ENCODE measurements at regions not wholly inside any gene's neighbourhood (a gene's known extent, or its start where the extent isn't known, plus 50 kb on each side); places are given as distances from the start of the nearest gene placed in this dataset.
A peak's percentile ranks its signal among the peaks of the same experiment; 100 is the strongest.
"Not testable (repeated sequence)": the region's sequence is repeated elsewhere in the genome, so short reads cannot be mapped to it uniquely, and the experiment has no call there.

- DNase-seq (ENCODE audit: low read depth, low spot score) = peak; percentile 48
- in situ Hi-C loops (cut with HindIII; ENCODE audit: low pct_unique_long_range_greater_than_20kb, low sequenced_read_pairs) = no loop called here
Observed at GRCh38 chr16:23013484-23013883, 135.8 kb downstream of the USP31 start.

- in situ Hi-C loops (cut with HindIII; ENCODE audit: low pct_unique_long_range_greater_than_20kb, low sequenced_read_pairs) = no loop called here
- no peak for DNase-seq (ENCODE audit: low read depth, low spot score)
Observed at GRCh38 chr16:23009075-23009474, 140.2 kb downstream of the USP31 start.

GRCh38 chr16:23008041-23008440 lies 141.2 kb downstream of the USP31 start:
- DNase-seq (ENCODE audit: low read depth, low spot score) = no peak
- in situ Hi-C loops (cut with HindIII; ENCODE audit: low pct_unique_long_range_greater_than_20kb, low sequenced_read_pairs) = no loop called here

GRCh38 chr16:23006380-23006779 lies 142.9 kb downstream of the USP31 start:
- in situ Hi-C loops (cut with HindIII; ENCODE audit: low pct_unique_long_range_greater_than_20kb, low sequenced_read_pairs) = no loop called here
- no peak for DNase-seq (ENCODE audit: low read depth, low spot score)

- no peak for DNase-seq (ENCODE audit: low read depth, low spot score)
- in situ Hi-C loops (cut with HindIII; ENCODE audit: low pct_unique_long_range_greater_than_20kb, low sequenced_read_pairs) = no loop called here
Observed at GRCh38 chr16:23005951-23006350, 143.3 kb downstream of the USP31 start.

- in situ Hi-C loops (cut with HindIII; ENCODE audit: low pct_unique_long_range_greater_than_20kb, low sequenced_read_pairs) = no loop called here
- DNase-seq (ENCODE audit: low read depth, low spot score) = no peak
Observed at GRCh38 chr16:22989598-22989997, 159.7 kb downstream of the USP31 start.

GRCh38 chr16:22983614-22984013 lies 165.6 kb downstream of the USP31 start:
- in situ Hi-C loops (cut with HindIII; ENCODE audit: low pct_unique_long_range_greater_than_20kb, low sequenced_read_pairs) = no loop called here

GRCh38 chr16:22980514-22980913 lies 166.6 kb downstream of the HS3ST2 start:
- in situ Hi-C loops (cut with HindIII; ENCODE audit: low pct_unique_long_range_greater_than_20kb, low sequenced_read_pairs) = not testable (repeated sequence)

More at GRCh38 chr16:22983614-22984013, 165.6 kb downstream of the USP31 start:
- no peak for DNase-seq (ENCODE audit: low read depth, low spot score)

GRCh38 chr16:22979038-22979437 lies 165.1 kb downstream of the HS3ST2 start:
- in situ Hi-C loops (cut with HindIII; ENCODE audit: low pct_unique_long_range_greater_than_20kb, low sequenced_read_pairs) = no loop called here

More at GRCh38 chr16:22980514-22980913, 166.6 kb downstream of the HS3ST2 start:
- DNase-seq (ENCODE audit: low read depth, low spot score) = not testable (repeated sequence)

GRCh38 chr16:22977294-22977697 lies 163.3 kb downstream of the HS3ST2 start:
- peak; percentile 39 for DNase-seq (ENCODE audit: low read depth, low spot score)
- in situ Hi-C loops (cut with HindIII; ENCODE audit: low pct_unique_long_range_greater_than_20kb, low sequenced_read_pairs) = no loop called here

More at GRCh38 chr16:22979038-22979437, 165.1 kb downstream of the HS3ST2 start:
- no peak for DNase-seq (ENCODE audit: low read depth, low spot score)

GRCh38 chr16:22973522-22973921 lies 159.6 kb downstream of the HS3ST2 start:
- in situ Hi-C loops (cut with HindIII; ENCODE audit: low pct_unique_long_range_greater_than_20kb, low sequenced_read_pairs) = no loop called here
- no peak for DNase-seq (ENCODE audit: low read depth, low spot score)

- no peak for DNase-seq (ENCODE audit: low read depth, low spot score)
- in situ Hi-C loops (cut with HindIII; ENCODE audit: low pct_unique_long_range_greater_than_20kb, low sequenced_read_pairs) = no loop called here
Observed at GRCh38 chr16:22971346-22971924, 157.5 kb downstream of the HS3ST2 start.

GRCh38 chr16:22970209-22970865 lies 156.4 kb downstream of the HS3ST2 start:
- in situ Hi-C loops (cut with HindIII; ENCODE audit: low pct_unique_long_range_greater_than_20kb, low sequenced_read_pairs) = no loop called here
- no peak for DNase-seq (ENCODE audit: low read depth, low spot score)

- no peak for DNase-seq (ENCODE audit: low read depth, low spot score)
- in situ Hi-C loops (cut with HindIII; ENCODE audit: low pct_unique_long_range_greater_than_20kb, low sequenced_read_pairs) = no loop called here
Observed at GRCh38 chr16:22969567-22969966, 155.6 kb downstream of the HS3ST2 start.

GRCh38 chr16:22968931-22969330 lies 155.0 kb downstream of the HS3ST2 start:
- no peak for DNase-seq (ENCODE audit: low read depth, low spot score)
- in situ Hi-C loops (cut with HindIII; ENCODE audit: low pct_unique_long_range_greater_than_20kb, low sequenced_read_pairs) = no loop called here

- no peak for DNase-seq (ENCODE audit: low read depth, low spot score)
- in situ Hi-C loops (cut with HindIII; ENCODE audit: low pct_unique_long_range_greater_than_20kb, low sequenced_read_pairs) = no loop called here
Observed at GRCh38 chr16:22967521-22968095, 153.6 kb downstream of the HS3ST2 start.

Measured in SK-MEL-5 (cell line).